Stimulated activated CD8-positive, alpha-beta memory T cell treated with anti-CD3 and anti-CD28 coated beads, Interleukin-12 subunit alpha, Interleukin-12 subunit beta, amount 100 ng/mL, for 1 hour (primary cell): ENCODE measurements at regions not wholly inside any gene's neighbourhood (a gene's known extent, or its start where the extent isn't known, plus 50 kb on each side); places are given as distances from the start of the nearest gene placed in this dataset.
"Not testable (repeated sequence)": the region's sequence is repeated elsewhere in the genome, so short reads cannot be mapped to it uniquely, and the experiment has no call there.

ENCODE experiments used
- DNase-seq: peaks from one replicate; pipeline ENCODE4 v3.0.0-alpha.2; 2020; ENCODE audit warnings: low read depth

DNA sequence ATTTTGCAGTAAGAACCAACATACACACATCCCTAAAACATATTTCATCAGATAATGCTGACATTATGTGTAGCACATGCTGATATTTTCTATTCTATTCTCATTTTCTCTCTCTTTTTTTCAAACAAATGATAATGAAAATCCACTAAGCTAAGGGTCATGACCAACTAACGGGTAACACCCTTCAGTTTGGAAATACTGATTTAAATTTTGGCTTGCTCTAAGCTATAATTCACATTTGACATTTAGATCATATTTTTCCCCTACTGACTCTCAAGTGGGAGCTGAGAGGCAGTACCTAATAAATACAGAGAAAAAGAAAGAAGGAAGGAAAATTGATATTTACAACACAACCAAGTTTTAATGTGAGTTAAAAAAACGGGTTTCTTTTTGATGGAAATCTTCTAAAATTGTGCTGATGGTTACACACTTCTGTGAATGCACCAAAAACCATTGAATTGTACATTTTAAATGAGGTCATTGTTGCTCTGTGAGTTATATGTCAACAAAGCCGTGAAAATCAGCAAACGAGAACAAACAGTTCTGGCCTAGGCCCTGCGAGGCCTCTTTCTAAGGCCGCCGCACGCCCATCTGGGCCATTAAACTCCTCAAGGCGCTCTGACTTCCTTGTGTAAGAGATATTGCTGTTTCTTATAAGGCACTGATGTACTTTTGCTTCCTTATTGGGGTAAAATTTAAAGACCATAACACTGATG is 124.2 kb downstream of the GALR1 start:
- DNase-seq, result no peak

DNA sequence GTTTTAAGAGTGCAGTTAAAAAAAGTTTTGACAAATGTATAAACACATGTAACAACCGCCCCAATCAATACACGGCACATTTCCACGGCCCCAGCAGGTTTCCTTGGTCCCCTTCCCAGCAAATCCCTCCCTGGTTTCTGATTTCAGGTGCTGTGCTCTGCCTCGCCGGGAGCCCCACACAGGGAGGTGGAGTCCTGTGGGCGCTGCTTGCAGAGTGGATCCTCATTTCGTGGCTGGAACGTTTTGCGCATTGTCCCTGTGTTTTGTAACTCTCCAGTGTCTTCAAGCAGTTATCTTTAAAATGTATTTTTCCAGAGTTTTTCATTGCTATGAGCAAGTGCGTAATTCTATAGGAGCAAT is 124.8 kb downstream of the GALR1 start:
- no peak for DNase-seq

DNA sequence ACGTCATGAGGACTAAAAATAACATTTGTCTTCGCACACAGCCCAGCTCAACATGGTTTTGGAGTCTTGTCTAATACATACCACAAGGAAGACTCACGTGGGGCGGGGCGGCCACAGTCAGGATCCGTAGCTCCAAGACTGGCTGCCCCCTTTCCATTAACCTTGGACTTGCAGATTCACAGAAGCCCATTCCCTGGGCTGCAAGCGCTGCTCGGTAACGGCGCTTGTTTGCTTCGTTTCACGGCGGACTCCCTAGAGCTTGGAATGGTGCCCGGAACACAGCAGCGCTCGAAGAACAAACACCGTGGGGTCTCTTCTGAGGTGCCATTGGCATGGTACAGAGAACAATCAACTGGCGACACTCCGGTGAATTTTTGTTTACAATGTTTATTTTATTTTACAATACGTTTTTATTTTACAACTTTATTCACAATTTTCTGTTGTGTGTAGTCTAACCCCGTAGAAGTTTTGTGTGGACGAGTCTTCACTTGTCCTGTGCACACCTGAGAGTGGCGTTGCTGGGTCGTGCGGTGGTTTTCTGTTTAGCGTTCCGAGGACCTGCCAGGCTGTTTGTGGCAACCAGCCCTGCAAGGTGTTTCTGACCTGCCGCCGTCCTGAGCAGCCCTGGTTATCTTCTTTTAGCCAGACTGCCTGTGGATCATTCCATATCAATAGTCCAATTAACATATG is 126.5 kb downstream of the GALR1 start:
- DNase-seq, result no peak

DNA sequence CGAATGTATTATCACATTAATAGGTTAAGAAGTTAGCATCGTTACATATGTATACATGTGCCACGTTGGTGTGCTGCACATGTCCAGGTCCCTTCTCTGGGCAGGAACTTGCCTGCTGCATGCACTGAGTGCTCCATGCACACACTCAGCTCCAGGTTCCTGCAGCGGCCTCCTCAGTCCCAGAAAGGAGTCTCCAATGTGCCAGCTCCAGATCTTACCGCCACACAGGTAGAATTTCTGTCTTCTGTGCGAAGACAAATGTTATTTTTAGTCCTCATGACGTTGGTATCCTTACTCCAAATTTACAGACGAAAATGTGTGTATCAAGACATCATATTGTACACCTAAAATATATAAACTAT is 127.1 kb downstream of the GALR1 start:
- no peak for DNase-seq

DNA sequence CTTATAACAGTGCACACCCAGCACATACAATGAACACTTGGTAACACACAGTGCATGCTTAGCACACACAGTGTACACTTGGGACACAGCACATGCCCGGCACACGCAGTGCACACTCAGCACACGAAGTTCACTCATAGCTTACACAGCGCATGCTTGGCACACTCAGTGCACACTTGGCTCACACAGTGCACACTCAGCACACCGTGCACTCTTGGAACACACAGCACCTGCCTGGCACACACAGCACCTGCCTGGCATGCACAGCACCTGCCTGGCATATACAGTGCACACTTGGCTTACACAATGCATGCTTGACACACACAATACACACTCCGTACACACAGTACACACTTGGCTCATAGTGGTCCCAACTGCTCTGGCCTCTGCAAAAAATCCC is 128.2 kb downstream of the GALR1 start:
- DNase-seq, result no peak

DNA sequence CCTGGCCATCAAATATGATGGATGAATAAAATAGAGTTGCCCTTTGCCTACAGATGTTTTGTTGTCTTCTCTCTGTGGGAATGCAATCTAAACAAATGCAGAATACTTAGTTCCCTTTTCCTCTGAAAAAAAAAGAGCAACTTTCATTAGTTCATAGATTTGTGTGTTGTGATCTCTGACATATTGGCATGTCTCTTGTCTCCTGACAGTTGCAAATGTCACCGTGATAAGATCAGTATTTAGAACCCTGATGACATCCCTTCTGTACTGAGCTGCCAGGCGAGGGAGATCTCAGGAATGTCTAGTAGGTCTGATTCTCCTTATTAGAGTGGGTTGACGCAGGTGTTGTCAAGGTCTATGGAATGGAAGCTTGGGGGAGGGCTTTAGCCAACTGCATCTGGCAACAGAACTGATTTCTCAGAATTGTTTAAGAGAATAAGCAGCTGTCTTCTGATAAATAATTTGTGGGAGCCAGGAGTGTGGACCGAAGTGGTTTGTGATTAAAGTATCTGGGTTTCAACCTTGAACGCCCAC is 130.4 kb downstream of the GALR1 start:
- DNase-seq, result no peak

DNA sequence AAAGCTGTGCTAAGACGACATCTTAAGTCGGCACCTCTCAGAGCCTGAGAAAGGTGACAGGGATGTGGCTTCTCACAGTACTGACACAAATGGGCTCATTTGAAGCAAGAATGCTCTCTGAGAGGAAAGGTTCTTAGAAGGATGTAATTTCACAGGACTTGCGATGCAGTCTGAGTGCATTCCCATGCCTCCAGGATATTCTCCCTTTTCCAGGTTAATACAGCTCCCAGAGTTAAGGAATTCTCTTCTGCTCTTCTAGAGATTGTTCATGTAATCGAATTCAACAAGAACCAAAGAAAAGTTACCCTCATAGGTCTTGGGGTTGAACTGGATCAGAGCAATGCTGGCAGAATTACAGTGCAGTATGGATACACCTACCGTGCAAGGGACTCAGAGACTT is 131.0 kb downstream of the GALR1 start:
- DNase-seq, result no peak

DNA sequence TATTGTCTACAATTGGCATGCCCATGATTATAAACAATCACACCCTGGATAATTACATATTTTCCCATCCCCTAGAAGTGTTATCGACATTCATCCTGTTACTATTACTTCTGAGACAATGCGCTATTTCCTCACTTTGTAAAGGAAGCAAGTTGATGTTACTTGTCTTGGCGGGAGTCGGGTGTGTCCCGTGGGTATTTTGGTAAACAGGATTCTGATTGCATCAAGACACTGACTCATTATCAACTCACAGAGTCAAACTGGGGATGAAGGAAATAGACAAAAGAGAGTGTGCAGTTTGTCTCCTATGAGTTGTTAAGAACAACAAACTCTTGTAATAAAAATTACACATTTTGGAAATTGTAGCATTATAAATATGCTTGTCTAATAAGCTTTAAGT is 142.7 kb downstream of the GALR1 start:
- no peak for DNase-seq

DNA sequence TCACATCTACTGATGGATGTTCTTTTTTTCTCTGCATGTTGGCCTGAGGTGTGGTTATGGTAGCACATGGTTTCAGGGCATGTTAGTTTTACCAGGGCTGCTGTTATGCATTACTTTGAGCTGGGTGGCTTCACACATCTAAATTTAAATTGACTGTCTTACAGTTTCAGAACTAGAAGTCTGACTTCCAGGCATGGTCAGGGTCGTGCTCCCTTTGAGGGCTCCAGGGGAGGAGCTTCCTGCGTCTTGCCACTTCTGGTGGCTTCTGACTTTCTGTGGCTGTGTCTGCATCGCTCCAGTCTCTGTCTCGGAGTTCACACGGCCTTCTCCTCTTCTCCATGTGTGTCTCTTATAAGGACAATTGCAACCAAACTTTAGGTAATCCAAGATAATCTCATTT is 143.9 kb downstream of the GALR1 start:
- DNase-seq, result no peak

DNA sequence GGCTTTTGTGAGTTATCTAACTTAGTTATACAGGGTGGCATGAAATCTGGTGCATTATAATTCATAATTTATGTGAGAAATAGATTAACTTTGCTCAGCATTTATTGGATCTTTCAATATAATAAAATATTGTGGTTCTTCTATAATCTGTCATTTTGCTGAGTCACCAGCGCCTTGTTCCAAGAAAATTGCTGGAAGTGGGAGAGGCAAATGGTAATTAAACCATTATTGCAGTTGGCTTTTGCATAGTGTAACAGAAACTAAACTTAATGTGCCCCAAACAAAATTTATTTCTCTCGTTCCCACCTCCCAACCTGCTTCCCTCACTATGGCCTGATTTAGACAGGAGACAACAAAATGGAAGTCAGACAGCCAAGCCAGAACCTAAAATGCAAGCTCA is 146.3 kb downstream of the GALR1 start:
- no peak for DNase-seq

DNA sequence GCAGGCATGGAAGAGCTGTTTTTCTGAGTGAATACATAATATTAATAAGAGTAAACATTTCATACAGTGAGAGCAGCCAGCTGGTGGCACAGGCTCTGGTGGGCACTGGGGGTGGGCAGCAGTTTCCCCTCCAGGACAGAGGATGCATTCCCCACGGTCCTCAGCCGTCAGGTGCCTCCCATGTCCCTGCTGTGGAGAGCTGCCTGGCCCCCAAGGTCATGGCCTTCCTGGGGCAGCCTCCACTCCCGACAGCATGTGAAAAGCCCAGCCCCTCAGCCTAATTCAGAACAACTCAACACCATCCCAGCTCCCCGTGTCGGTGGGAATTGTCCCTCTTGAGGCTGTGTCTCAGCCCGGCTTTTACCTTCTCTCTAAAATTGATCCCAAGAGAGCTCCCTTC is 147.4 kb downstream of the GALR1 start:
- no peak for DNase-seq

DNA sequence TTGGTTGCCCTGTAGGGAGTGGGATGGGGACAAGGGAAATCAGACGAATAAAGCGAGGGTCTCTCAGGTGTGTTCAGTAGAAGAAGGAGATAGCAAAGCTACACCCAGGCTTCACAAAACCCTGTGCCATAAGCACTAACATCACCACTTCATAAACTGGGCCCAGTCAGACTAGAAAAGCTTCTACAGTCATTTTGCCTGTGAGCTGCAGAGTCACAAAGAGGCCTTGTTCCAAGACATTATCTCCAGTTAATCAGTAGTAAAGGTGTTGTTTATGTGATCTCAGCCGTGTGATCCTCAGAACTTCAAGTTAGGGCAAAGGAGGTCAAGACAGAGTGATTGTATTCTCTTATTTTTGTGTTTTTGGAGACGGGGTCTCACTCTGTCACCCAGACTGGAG is 148.0 kb downstream of the GALR1 start:
- DNase-seq, result no peak

DNA sequence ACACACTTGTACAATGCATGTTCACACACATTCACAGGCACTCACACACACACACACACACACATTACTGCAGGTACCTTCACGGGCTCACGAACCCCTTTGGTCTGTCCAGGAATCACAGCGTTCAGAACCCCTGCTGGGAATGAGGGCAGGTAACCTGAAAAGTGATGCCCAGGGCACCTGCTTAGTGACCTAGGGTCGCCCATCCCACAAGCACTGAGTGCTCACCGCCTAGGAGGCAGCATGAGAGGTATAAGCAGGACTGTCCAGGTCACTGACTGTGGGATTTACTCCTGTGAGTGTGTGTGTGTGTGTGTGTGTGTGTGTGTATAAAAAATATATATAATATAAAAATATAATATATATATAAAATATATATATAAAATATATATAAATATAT is 150.9 kb downstream of the GALR1 start:
- DNase-seq, result no peak

DNA sequence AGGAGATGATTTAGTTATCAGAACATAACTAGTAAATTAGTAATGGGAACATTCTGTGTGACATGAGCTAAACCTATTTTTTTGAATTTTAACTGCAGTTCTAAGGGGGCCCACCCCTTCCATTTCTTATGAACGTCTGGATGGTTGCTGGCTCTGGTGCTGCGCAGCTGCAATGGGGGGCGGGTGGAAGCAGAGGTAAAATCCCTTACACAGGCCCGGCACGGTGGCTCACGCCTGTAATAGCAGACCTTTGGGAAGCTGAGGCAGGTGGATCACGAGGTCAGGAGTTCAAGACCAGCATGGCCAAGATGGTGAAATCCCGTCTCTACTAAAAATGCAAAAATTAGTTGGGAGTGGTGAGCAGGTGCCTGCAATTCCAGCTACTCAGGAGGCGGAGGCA is 151.5 kb downstream of the GALR1 start:
- DNase-seq, result no peak

DNA sequence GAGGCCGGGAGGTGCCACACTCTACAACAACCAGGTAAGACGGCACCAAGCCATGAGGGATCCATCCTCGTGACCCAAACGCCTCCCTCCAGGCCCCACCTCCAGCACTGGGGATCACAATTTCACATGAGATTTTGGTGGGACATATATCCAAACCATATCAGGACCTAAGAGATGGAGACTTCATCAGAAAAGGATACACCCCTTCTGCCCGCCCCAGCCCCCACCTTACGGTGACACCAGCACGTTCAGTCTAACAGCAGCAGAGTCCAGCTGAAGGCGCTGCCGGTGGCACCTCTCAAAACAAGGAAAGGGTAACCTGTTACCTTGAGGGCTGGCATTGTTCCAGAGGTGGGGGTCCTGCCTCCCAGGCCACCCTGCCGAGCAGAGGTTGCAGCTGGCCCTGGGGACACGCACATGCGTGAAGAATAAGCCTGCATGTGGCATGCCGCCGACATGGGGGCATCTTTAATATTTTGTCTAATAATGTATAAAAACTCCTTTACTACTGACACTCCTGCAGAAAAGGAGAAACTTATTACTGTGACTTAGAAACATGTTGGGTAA is 154.4 kb downstream of the GALR1 start:
- DNase-seq, result no peak

DNA sequence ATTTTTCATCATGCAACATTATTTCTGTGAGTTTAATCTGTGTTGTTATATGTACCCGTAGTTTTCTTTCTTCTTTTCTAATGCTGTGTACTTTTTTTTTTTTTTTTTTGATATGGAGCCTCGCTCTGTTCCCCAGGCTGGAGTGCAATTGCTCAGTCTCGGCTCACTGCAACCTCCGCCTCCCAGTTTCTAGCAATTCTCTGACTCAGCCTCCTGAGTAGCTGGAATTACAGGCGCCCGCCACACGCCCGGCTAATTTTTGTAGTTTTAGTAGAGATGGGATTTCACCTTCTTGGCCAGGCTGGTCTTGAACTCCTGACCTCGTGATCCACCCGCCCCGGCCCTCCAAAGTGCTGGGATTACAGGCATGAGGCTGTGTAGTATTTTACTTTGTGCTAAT is 155.4 kb downstream of the GALR1 start:
- DNase-seq, result no peak

DNA sequence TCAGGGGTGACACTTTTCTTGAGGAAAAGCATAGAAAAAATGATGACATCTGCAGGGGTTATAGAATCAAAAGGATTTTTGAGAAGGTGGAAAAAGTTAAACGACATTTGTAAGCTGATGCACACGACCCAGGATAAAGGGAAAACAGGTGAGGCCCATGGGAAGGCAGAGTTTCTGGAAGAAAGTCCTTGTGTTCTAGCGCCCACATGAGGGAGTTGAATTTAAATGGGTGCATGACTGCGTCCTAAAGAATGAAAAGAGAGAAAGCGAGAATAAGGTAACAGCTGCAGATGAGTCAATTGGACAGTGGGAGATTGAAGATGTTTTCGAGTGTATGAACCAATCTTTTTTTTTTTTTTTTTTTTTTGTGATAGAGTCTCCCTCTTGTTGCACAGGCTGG is 158.1 kb downstream of the GALR1 start:
- DNase-seq, result no peak

DNA sequence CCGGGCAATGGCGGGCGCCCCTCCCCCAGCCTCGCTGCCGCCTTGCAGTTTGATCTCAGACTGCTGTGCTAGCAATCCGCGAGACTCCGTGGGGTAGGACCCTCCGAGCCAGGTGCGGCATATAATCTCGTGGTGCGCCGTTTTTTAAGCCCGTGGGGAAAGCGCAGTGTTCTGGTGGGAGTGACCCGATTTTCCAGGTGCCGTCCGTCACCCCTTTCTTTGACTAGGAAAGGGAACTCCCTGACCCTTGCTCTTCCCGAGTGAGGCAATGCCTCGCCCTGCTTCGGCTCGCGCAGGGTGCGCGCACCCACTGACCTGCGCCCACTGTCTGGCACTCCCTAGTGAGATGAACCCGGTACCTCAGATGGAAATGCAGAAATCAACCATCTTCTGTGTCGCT is 171.9 kb downstream of the GALR1 start:
- DNase-seq, result not testable (repeated sequence)

DNA sequence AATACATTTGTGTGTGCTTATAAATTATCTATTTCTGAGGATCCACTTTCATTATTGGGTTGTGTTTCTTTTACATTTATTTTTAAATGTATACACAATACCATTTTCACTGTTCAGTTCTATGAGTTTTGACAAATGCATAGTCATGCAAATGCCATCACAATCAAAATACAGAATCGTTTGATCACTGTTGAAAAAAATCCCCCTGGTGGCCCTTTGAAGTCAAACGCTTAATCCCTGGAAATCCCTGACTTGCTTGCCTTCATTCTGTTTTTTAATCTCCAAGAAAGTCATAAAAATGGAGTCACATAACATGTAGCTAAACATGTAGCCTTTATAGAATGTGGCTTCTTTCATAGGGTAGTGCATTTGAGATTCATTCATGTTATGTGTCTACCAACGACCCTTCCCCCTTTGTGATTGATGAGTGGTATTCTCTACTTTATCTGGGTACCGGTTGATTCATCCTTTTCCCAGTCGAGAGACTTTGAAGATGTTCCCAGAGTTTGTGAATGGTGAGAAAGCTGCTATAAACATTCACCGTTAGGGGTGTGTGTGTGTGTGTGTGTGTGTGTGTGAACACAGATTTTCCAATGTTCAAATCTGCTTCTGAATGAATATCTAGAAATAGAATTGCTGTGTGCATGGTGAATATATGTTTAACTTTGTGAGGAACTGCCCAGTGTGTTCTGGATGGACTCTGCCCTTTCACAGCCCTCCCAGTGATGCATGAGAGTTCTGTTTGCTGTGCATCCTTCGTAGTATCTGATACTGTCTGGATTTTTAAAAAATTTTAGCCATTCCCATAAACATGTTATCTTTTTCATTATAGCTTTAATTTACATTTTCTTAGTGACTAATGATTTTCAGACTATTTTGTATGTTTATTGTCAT is 173.6 kb downstream of the GALR1 start:
- DNase-seq, result no peak

DNA sequence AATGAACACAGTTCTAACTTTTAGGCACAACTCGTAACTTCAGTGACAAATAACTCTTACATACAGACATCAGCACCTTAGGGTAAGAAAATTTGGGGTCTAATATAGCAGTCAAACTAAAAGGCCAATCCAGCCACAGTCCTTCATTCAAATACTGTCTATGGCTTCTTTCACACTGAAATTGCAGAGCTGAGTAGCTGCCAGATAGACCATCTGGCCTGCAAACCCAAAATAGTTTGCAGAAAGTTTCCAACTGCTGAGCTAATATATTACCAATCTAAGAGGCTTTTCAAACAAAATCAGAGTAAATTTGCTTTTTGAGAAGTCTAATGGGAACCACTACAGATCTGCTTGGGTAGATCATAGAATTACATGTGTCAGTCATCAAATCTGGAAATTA is 183.4 kb downstream of the GALR1 start:
- no peak for DNase-seq

DNA sequence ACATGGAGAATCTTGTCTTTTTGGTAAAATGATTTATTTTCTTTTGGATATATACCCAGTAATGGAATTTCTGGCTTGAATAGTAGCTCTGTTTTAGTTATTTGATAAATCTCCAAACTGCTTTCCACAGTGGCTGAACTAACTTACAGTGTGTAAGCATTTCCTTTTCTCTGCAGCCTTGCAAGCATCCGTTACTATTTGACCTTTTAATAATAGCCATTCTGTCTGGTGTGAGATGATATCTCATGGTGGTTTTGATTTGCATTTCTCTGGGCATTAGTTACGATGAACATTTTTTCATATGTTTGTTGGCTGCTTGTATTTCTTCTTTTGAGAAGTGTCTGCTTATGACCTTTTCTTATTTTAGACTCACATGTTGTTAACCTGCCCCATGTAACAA is 190.2 kb downstream of the GALR1 start:
- no peak for DNase-seq

DNA sequence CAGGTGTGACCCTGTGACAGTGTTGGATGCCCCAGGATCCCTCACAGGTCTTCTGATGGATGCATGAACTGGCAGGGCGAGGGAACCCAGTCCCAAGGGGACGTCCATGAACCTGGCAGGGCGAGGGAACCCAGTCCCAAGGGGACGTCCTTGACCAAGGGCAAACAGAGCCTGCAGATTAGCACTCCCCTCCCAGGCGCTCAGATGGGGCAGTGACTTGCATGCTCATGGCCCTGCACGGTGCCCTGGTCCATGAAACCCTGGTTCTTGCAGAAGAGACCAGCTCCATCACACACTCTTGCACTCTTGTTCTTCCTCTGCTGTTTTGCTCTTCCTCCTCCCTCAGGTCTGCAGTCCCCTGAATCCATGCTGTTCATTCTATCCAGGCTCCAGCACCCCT is 192.7 kb downstream of the GALR1 start:
- DNase-seq, result no peak

DNA sequence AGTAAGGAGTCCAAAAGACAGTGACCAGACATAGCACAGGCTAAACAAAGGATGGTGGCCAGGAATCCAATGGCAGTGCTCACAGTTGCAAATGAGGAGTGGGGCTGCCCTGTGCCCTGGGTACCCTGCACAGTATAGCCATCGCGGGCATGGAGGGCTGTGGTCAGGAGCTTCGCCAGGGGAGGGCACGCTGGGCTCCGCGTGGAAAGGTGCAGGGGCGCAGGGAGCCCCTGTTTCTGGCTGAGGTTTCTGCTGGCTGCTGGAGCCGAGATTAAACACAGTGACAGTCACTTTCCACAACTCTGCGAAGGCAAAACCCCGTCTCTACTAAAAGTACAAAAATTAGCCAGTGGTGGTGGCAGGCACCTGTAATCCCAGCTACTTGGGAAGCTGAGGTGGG is 194.7 kb downstream of the GALR1 start:
- no peak for DNase-seq
